IMR-90 (cell line): ENCODE measurements at regions not wholly inside any gene's neighbourhood (a gene's known extent, or its start where the extent isn't known, plus 50 kb on each side); places are given as distances from the start of the nearest gene placed in this dataset.
A peak's percentile ranks its signal among the peaks of the same experiment; 100 is the strongest.

Experiments
- ATAC-seq: fragments of 200-7000 bp; cut with Tn5 transposase; 2 replicates; pipeline ENCODE4 v1.9.1; 2020; ENCODE audit warnings: low read depth, mild to moderate bottlenecking, moderate library complexity
- BruUV-seq: library from RNA; stranded (reverse); fragments of 400-500 nt; replicated peaks from 2 replicates; lab custom pipeline; 2021; lab: Mats Ljungman, UMichigan
- CTCF ChIA-PET: fragments of 300-600 bp; formaldehyde crosslinking; extraction: SDS; loops from one replicate; lab custom pipeline; 2021; ENCODE audit warnings: antibody characterized with exemption; lab: Yijun Ruan, JAX
- POLR2A ChIA-PET: fragments of 300-600 bp; sonication (Branson Sonifier 250); formaldehyde crosslinking; loops from one replicate; lab custom pipeline; 2022; ENCODE audit warnings: antibody characterized with exemption; ENCODE audit not compliant: unreplicated experiment; lab: Charles Lee
- DNase-seq: peaks from one replicate; pipeline ENCODE4 v3.0.0; 2013
- H2AFZ ChIP-seq: replicated peaks from 2 replicates; pipeline ENCODE3; 2013; ENCODE audit warnings: low read length, mild to moderate bottlenecking; ENCODE audit not compliant: poor library complexity
- H2AK5ac ChIP-seq: 2 replicates; pipeline ENCODE4 v1.6.1; 2013; ENCODE audit warnings: low read depth, low read length, inconsistent platforms
- H2AK9ac ChIP-seq: replicated peaks from 2 replicates; pipeline ENCODE3; 2013; ENCODE audit warnings: mild to moderate bottlenecking, low read depth, low read length, moderate library complexity; ENCODE audit not compliant: poor library complexity
- H2BK120ac ChIP-seq: 2 replicates; pipeline ENCODE4 v1.6.1; 2013; ENCODE audit warnings: low read depth, low read length, inconsistent platforms
- H2BK15ac ChIP-seq: 3 replicates; pipeline ENCODE4 v1.6.1; 2013; ENCODE audit warnings: low read depth, low read length, inconsistent platforms
- H2BK20ac ChIP-seq: 2 replicates; pipeline ENCODE4 v1.6.1; 2013; ENCODE audit warnings: low read depth, mild to moderate bottlenecking, inconsistent platforms, low read length, moderate library complexity
- H2BK5ac ChIP-seq: 2 replicates; pipeline ENCODE4 v1.6.1; 2013; ENCODE audit warnings: mild to moderate bottlenecking, low read depth, low read length, inconsistent platforms; ENCODE audit not compliant: poor library complexity, severe bottlenecking
- H3K14ac ChIP-seq: replicated peaks from 2 replicates; pipeline ENCODE4 v1.6.1; 2013; ENCODE audit warnings: low read depth, low read length, inconsistent platforms
- H3K18ac ChIP-seq: 2 replicates; pipeline ENCODE4 v1.6.1; 2013; ENCODE audit warnings: low read depth, low read length, control low read depth
- H3K23ac ChIP-seq: 2 replicates; pipeline ENCODE4 v1.6.1; 2013; ENCODE audit warnings: low read depth, low read length, inconsistent platforms
- H3K27ac ChIP-seq: 2 replicates; pipeline ENCODE4 v1.5.1; 2013; ENCODE audit warnings: mild to moderate bottlenecking, control low read depth, low read length; ENCODE audit not compliant: insufficient read depth
- H3K27me3 ChIP-seq: 2 replicates; pipeline ENCODE4 v1.6.1; 2013; ENCODE audit warnings: low read length; ENCODE audit not compliant: control insufficient read depth, insufficient read depth
- H3K36me3 ChIP-seq: 2 replicates; pipeline ENCODE4 v1.6.1; 2013; ENCODE audit warnings: low read length, mixed read lengths; ENCODE audit not compliant: control insufficient read depth, insufficient read depth
- H3K4ac ChIP-seq: 2 replicates; pipeline ENCODE4 v1.6.1; 2013; ENCODE audit warnings: low read depth, low read length, inconsistent platforms
- H3K4me1 ChIP-seq: 2 replicates; pipeline ENCODE4 v1.6.1; 2013; ENCODE audit warnings: low read length, mixed read lengths; ENCODE audit not compliant: control insufficient read depth, insufficient read depth
- H3K4me2 ChIP-seq: 2 replicates; pipeline ENCODE4 v1.6.1; 2013; ENCODE audit warnings: low read depth, mild to moderate bottlenecking, control low read depth, low read length, moderate library complexity
- H3K4me3 ChIP-seq: 2 replicates; pipeline ENCODE4 v1.5.1; 2013; ENCODE audit warnings: low read depth, mild to moderate bottlenecking, control low read depth, low read length, moderate library complexity; ENCODE audit not compliant: insufficient read depth
- H3K56ac ChIP-seq: 2 replicates; pipeline ENCODE4 v1.6.1; 2013; ENCODE audit warnings: low read length, inconsistent platforms; ENCODE audit not compliant: insufficient read depth; ENCODE audit errors: extremely low read depth
- H3K79me1 ChIP-seq, 2 experiments: 2 replicates each; pipeline ENCODE4 v1.6.1; 2013; ENCODE audit warnings: low read length in 2 of 2, inconsistent platforms in 1 of 2, low read depth in 1 of 2
- H3K9ac ChIP-seq: 2 replicates; pipeline ENCODE4 v1.6.1; 2013; ENCODE audit warnings: low read depth, low read length, control low read depth
- H3K9me1 ChIP-seq: 2 replicates; pipeline ENCODE4 v1.6.1; 2013; ENCODE audit warnings: low read length, inconsistent platforms; ENCODE audit not compliant: insufficient read depth
- H3K9me3 ChIP-seq: 2 replicates; pipeline ENCODE4 v1.6.1; 2013; ENCODE audit warnings: low read length; ENCODE audit not compliant: control insufficient read depth, insufficient read depth
- H4K20me1 ChIP-seq: 2 replicates; pipeline ENCODE4 v1.6.1; 2013; ENCODE audit warnings: low read length, inconsistent platforms; ENCODE audit not compliant: insufficient read depth
- H4K5ac ChIP-seq: 2 replicates; pipeline ENCODE4 v1.6.1; 2013; ENCODE audit warnings: mild to moderate bottlenecking, low read depth, low read length, control low read depth
- H4K8ac ChIP-seq, 2 experiments: 2 replicates each; pipeline ENCODE4 v1.6.1; 2013; ENCODE audit warnings: low read depth in 2 of 2, low read length in 2 of 2, control low read depth in 1 of 2, inconsistent platforms in 1 of 2
- H4K91ac ChIP-seq: 2 replicates; pipeline ENCODE4 v1.6.1; 2013; ENCODE audit warnings: low read depth, low read length, inconsistent platforms; ENCODE audit not compliant: insufficient read depth
- CEBPB ChIP-seq: IDR thresholded peaks from 2 replicates; pipeline ENCODE4 v1.6.1; 2012; ENCODE audit warnings: low read depth, low read length, improper control_type of control experiment
- CHD1 ChIP-seq: IDR thresholded peaks from 2 replicates; pipeline ENCODE4 v1.6.1; 2012; ENCODE audit warnings: low read depth, low read length, improper control_type of control experiment
- CTCF ChIP-seq: conservative IDR thresholded peaks from 2 replicates; pipeline ENCODE4 v1.5.1; 2012; ENCODE audit warnings: mild to moderate bottlenecking, low read depth, low read length, improper control_type of control experiment
- MAZ ChIP-seq: IDR thresholded peaks from 2 replicates; pipeline ENCODE4 v1.6.1; 2012; ENCODE audit warnings: low read depth, mild to moderate bottlenecking, low read length, improper control_type of control experiment, moderate library complexity, borderline replicate concordance
- MXI1 ChIP-seq: IDR thresholded peaks from 2 replicates; pipeline ENCODE4 v1.6.1; 2012; ENCODE audit warnings: low read depth, mild to moderate bottlenecking, low read length, moderate library complexity, borderline replicate concordance
- NFE2L2 ChIP-seq: fragments of 150-350 bp; IDR thresholded peaks from 2 replicates; pipeline ENCODE4 v1.6.1; 2016; ENCODE audit warnings: low read depth, mild to moderate bottlenecking, low read length
- RAD21 ChIP-seq: IDR thresholded peaks from 2 replicates; pipeline ENCODE4 v1.6.1; 2012; ENCODE audit warnings: low read length, improper control_type of control experiment
- RCOR1 ChIP-seq: IDR thresholded peaks from 2 replicates; pipeline ENCODE4 v1.6.1; 2012; ENCODE audit warnings: mild to moderate bottlenecking, low read length, improper control_type of control experiment; ENCODE audit not compliant: insufficient replicate concordance
- RFX5 ChIP-seq: IDR thresholded peaks from 2 replicates; pipeline ENCODE4 v1.8.0; 2012; ENCODE audit warnings: low read depth, mild to moderate bottlenecking, low read length, moderate library complexity
- SMC3 ChIP-seq: fragments of 150-350 bp; IDR thresholded peaks from 2 replicates; pipeline ENCODE4 v1.6.1; 2016; ENCODE audit warnings: low read depth, mild to moderate bottlenecking, antibody characterized with exemption, low read length, moderate library complexity
- USF2 ChIP-seq: fragments of 150-350 bp; IDR thresholded peaks from 2 replicates; pipeline ENCODE4 v1.6.1; 2017; ENCODE audit warnings: mild to moderate bottlenecking, antibody characterized with exemption, low read length, low read depth
- WGBS, 2 experiments: methylation state at CpG; one replicate each; pipeline versions ENCODE4 v1.1.5 to v1.1.7; 2013; ENCODE audit warnings: missing lambda C conversion rate in 2 of 2; ENCODE audit not compliant: insufficient read length in 1 of 2; ENCODE audit errors: extremely low coverage in 2 of 2; 5-methylcytosine and 5-hydroxymethylcytosine counted together
- dilution Hi-C: fragments of 300-500 bp; cut with HindIII; formaldehyde crosslinking; loops from one replicate; pipeline ENCODE4 v1.14.3; 2018; ENCODE audit warnings: low sequenced_read_pairs; ENCODE audit not compliant: unreplicated experiment
- in situ Hi-C: fragments of 300-500 bp; cut with MboI; formaldehyde crosslinking; loops from 3 replicates; pipeline ENCODE4 v1.14.3; 2019; ENCODE audit warnings: low sequenced_read_pairs, inconsistent platforms, mixed read lengths
- intact Hi-C: fragments of 100-400 bp; cut with micrococcal nuclease; formaldehyde crosslinking; loops from 2 replicates; pipeline ENCODE4 v1.10.0; 2022

- TF ChIP-seq SMC3 (no peak), NFE2L2 (peak; percentile 51; the same call in 1 of the 2 replicates)
Measured at GRCh38 chr16:17803625-17804410, 333.1 kb upstream of the XYLT1 start (continued).

GRCh38 chr16:17802571-17802970 is 331.8 kb upstream of the XYLT1 start:
- Histone ChIP-seq H3K23ac (no peak overlapping the region), H4K91ac (no peak overlapping the region), H3K4me3 (no peak overlapping the region), H3K18ac (peak overlapping the region; percentile 80; the same call in 1 of the 2 replicates), H3K9ac (no peak overlapping the region), H2BK5ac (peak overlapping the region; percentile 15), H3K4me2 (no peak overlapping the region), H3K56ac (no peak overlapping the region), H3K4ac (peak overlapping the region; percentile 8; the same call in 1 of the 2 replicates), H2BK15ac (no peak overlapping the region), H3K9me1 (no peaks in the 10 kb centered on the region; the same call in 1 of the 2 replicates), H4K5ac (peak overlapping the region; percentile 69; the same call in 1 of the 2 replicates), H3K36me3 (no peaks in the 10 kb centered on the region), H2AK9ac (no peak overlapping the region), H2AFZ (no peak overlapping the region), H3K9me3 (no peaks in the 10 kb centered on the region), H3K4me1 (peaks cover 7% of the 10 kb centered on the region), H3K27ac (peak overlapping the region; percentile 6; the same call in 1 of the 2 replicates), H2BK120ac (peak overlapping the region; percentile 64), H4K20me1 (no peaks in the 10 kb centered on the region), H3K14ac (no peak overlapping the region), H3K79me1 (no peaks in the 10 kb centered on the region), H4K8ac (no peak overlapping the region), H2BK20ac (peak overlapping the region; percentile 76; the same call in 1 of the 2 replicates), H3K27me3 (no peaks in the 10 kb centered on the region), H2AK5ac (no peak overlapping the region)
- TF ChIP-seq CTCF = no peak
- no peak for TF ChIP-seq CEBPB
- TF ChIP-seq MAZ = no peak
- no peak for TF ChIP-seq CHD1
- no peak for TF ChIP-seq RAD21
- TF ChIP-seq SMC3 = no peak
- no peak for TF ChIP-seq NFE2L2
- no peak for TF ChIP-seq MXI1
- no peak for TF ChIP-seq USF2
- TF ChIP-seq RFX5 = no peak
- no peak for TF ChIP-seq RCOR1
- CTCF ChIA-PET = no interaction called here
- in situ Hi-C loops = no loop called here
- POLR2A ChIA-PET = no interaction called here
- no peak for ATAC-seq
- dilution Hi-C loops = no loop called here
- BruUV-seq = no TSS peak
- DNase-seq = peak; percentile 72
- intact Hi-C loops = no loop called here
- no CpG with 5 or more reads among the region's 1 CpG for WGBS, 2 experiments
